Activated naive CD8-positive, alpha-beta T cell treated with anti-CD3 and anti-CD28 coated beads, Interleukin-2, amount 50 U/mL, for 16 hours (primary cell): ENCODE measurements at regions not wholly inside any gene's neighbourhood (a gene's known extent, or its start where the extent isn't known, plus 50 kb on each side); places are given as distances from the start of the nearest gene placed in this dataset.

ENCODE experiments used
- DNase-seq: peaks from one replicate; pipeline ENCODE4 v3.0.0-alpha.2; 2020; ENCODE audit warnings: low read depth, low spot score

- no peak for DNase-seq
Measured at GRCh38 chr6:169946971-169947370, 195.5 kb downstream of the ERMARD start.

GRCh38 chr6:169945117-169945516 lies 193.7 kb downstream of the ERMARD start:
- DNase-seq = no peak

GRCh38 chr6:169944415-169944814 lies 193.0 kb downstream of the ERMARD start:
- DNase-seq = no peak

- no peak for DNase-seq
Measured at GRCh38 chr6:169944061-169944337, 192.6 kb downstream of the ERMARD start.

- no peak for DNase-seq
Measured at GRCh38 chr6:169943241-169944060, 192.0 kb downstream of the ERMARD start.

GRCh38 chr6:169942173-169942572 lies 190.8 kb downstream of the ERMARD start:
- no peak for DNase-seq

GRCh38 chr6:169940481-169941271 lies 189.3 kb downstream of the ERMARD start:
- no peak for DNase-seq

GRCh38 chr6:169939554-169940164 lies 188.2 kb downstream of the ERMARD start:
- DNase-seq = no peak

GRCh38 chr6:169938731-169939130 lies 187.3 kb downstream of the ERMARD start:
- no peak for DNase-seq

- DNase-seq = no peak
Measured at GRCh38 chr6:169938262-169938701, 186.9 kb downstream of the ERMARD start.

- no peak for DNase-seq
Measured at GRCh38 chr6:169937389-169938261, 186.2 kb downstream of the ERMARD start.

GRCh38 chr6:169936355-169936975 lies 185.0 kb downstream of the ERMARD start:
- no peak for DNase-seq

- no peak for DNase-seq
Measured at GRCh38 chr6:169935861-169936260, 184.4 kb downstream of the ERMARD start.

GRCh38 chr6:169935348-169935718 lies 183.9 kb downstream of the ERMARD start:
- no peak for DNase-seq

GRCh38 chr6:169934699-169935347 lies 183.4 kb downstream of the ERMARD start:
- DNase-seq = no peak

- no peak for DNase-seq
Measured at GRCh38 chr6:169933839-169934698, 182.6 kb downstream of the ERMARD start.

GRCh38 chr6:169933251-169933821 lies 181.9 kb downstream of the ERMARD start:
- no peak for DNase-seq

GRCh38 chr6:169932491-169932890 lies 181.1 kb downstream of the ERMARD start:
- no peak for DNase-seq

GRCh38 chr6:169931261-169931660 lies 179.8 kb downstream of the ERMARD start:
- no peak for DNase-seq
